ENCODE measurements at regions not wholly inside any gene's neighbourhood (a gene's known extent, or its start where the extent isn't known, plus 50 kb on each side); places are given as distances from the start of the nearest gene placed in this dataset.

GRCh38 chr5:135216471-135217343, 182.3 kb downstream of the MACROH2A1 start:
- TF ChIP-seq ZNF384 (IDR thresholded peaks at IDR 0.05): no peak
- no peak for TF ChIP-seq BHLHE40 (IDR thresholded peaks at IDR 0.05; ENCODE audit: borderline replicate concordance)
- no peak for TF ChIP-seq FOXM1 (IDR thresholded peaks at IDR 0.05; ENCODE audit: borderline replicate concordance)
- no peak for TF ChIP-seq ARNT (IDR thresholded peaks at IDR 0.05)
- no peak for TF ChIP-seq L3MBTL2 (conservative IDR thresholded peaks at IDR 0.05)
- TF ChIP-seq LEF1 (IDR thresholded peaks at IDR 0.05; ENCODE audit: borderline replicate concordance): no peak
- no peak for TF ChIP-seq ELF4 (IDR thresholded peaks at IDR 0.05)
- TF ChIP-seq CTBP1 (IDR thresholded peaks at IDR 0.05; ENCODE audit: borderline replicate concordance): no peak

Data from HEK293T (cell line).